Neural progenitor cell (in vitro differentiated cells): ENCODE measurements at regions not wholly inside any gene's neighbourhood (a gene's known extent, or its start where the extent isn't known, plus 50 kb on each side); places are given as distances from the start of the nearest gene placed in this dataset.
"Not testable (repeated sequence)": the region's sequence is repeated elsewhere in the genome, so short reads cannot be mapped to it uniquely, and the experiment has no call there.

Source experiments
- DNase-seq: peaks from one replicate; pipeline ENCODE4 v3.0.0-alpha.2; 2016; ENCODE audit warnings: low spot score
- H2AFZ ChIP-seq: fragments of 200-600 bp; sonication (generic); replicated peaks from 2 replicates; pipeline ENCODE4 v1.6.1; 2016; ENCODE audit warnings: antibody characterized with exemption
- H3F3A ChIP-seq: fragments of 200-600 bp; sonication (generic); 2 replicates; pipeline ENCODE4 v1.6.1; 2016; ENCODE audit warnings: antibody characterized with exemption, low read depth
- H3K27ac ChIP-seq: fragments of 200-600 bp; sonication (generic); 2 replicates; pipeline ENCODE4 v1.5.1; 2016; ENCODE audit warnings: mild to moderate bottlenecking
- H3K27me3 ChIP-seq: fragments of 200-600 bp; sonication (generic); 2 replicates; pipeline ENCODE4 v1.6.1; 2016; ENCODE audit warnings: mild to moderate bottlenecking, moderate library complexity
- H3K36me3 ChIP-seq: fragments of 200-600 bp; sonication (generic); 2 replicates; pipeline ENCODE4 v1.5.1; 2016
- H3K4me1 ChIP-seq: fragments of 200-600 bp; sonication (generic); 2 replicates; pipeline ENCODE4 v1.6.1; 2016; ENCODE audit warnings: mixed run types
- H3K4me2 ChIP-seq: fragments of 200-600 bp; sonication (generic); 2 replicates; pipeline ENCODE4 v1.6.1; 2016
- H3K4me3 ChIP-seq: fragments of 200-600 bp; sonication (generic); 2 replicates; pipeline ENCODE4 v1.5.1; 2016
- H3K79me2 ChIP-seq: fragments of 200-600 bp; sonication (generic); 2 replicates; pipeline ENCODE4 v1.6.1; 2016; ENCODE audit warnings: low read depth
- H3K9ac ChIP-seq: fragments of 200-600 bp; sonication (generic); 2 replicates; pipeline ENCODE4 v1.6.1; 2016
- H3K9me3 ChIP-seq: fragments of 200-600 bp; sonication (generic); 2 replicates; pipeline ENCODE4 v1.5.1; 2016; ENCODE audit warnings: low read depth
- H4K20me1 ChIP-seq: fragments of 200-600 bp; sonication (generic); 2 replicates; pipeline ENCODE4 v1.6.1; 2016; ENCODE audit warnings: low read depth
- H3K27ac Mint-ChIP-seq: 3 replicates; pipeline ENCODE4 v1.8.0; 2021; ENCODE audit warnings: mixed read lengths
- H3K27me3 Mint-ChIP-seq: 2 replicates; pipeline ENCODE4 v1.8.0; 2022; ENCODE audit warnings: low read depth, mild to moderate bottlenecking, inconsistent platforms, moderate library complexity, mixed read lengths; ENCODE audit not compliant: insufficient read depth
- H3K36me3 Mint-ChIP-seq: 3 replicates; pipeline ENCODE4 v1.8.0; 2021; ENCODE audit warnings: mixed read lengths
- H3K4me1 Mint-ChIP-seq: 3 replicates; pipeline ENCODE4 v1.8.0; 2021; ENCODE audit warnings: mixed read lengths
- H3K4me3 Mint-ChIP-seq: 3 replicates; pipeline ENCODE4 v1.8.0; 2021; ENCODE audit warnings: mild to moderate bottlenecking, moderate library complexity, mixed read lengths
- H3K9me3 Mint-ChIP-seq: 3 replicates; pipeline ENCODE4 v1.8.0; 2020; ENCODE audit warnings: mixed read lengths
- EZH2 ChIP-seq: fragments of 200-600 bp; sonication (generic); IDR thresholded peaks from 2 replicates; pipeline ENCODE4 v1.6.1; 2017; ENCODE audit warnings: antibody characterized with exemption, mild to moderate bottlenecking, moderate library complexity
- EZH2phosphoT487 ChIP-seq: fragments of 200-600 bp; sonication (generic); IDR thresholded peaks from 2 replicates; pipeline ENCODE4 v1.6.1; 2017; ENCODE audit warnings: antibody characterized with exemption
- TF ChIP-seq, protein P1 (sequence below): fragments of 200-600 bp; sonication (generic); IDR thresholded peaks from 2 replicates; pipeline ENCODE4 v1.5.1; 2017; ENCODE audit warnings: antibody characterized with exemption, mild to moderate bottlenecking

DNA sequence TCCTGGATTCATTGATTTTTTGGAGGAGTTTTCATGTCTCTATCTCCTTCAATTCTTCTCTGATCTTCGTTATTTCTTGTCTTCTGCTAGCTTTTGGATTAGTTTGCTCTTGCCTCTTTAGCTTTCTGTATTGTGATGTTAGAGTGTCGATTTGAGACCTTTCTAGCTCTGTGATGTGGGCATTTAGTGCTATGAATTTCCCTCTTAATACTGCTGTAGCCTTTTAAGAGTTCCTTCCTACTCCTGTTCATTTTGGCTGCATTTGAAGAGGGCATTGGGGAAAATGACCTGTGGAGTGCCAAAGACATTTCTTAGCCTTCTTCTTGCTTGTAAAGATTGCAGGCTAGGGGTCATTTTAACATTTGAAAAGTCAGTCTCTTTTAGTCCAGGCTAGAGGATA lies 463.8 kb upstream of the GCFC2 start:
- no peak overlapping the region for H3K4me3 Mint-ChIP-seq
- Histone ChIP-seq H3K4me3 (no peak overlapping the region), H3K27me3 (no peaks in the 10 kb centered on the region), H3K79me2 (no peaks in the 10 kb centered on the region), H4K20me1 (no peaks in the 10 kb centered on the region), H3K36me3 (no peaks in the 10 kb centered on the region), H3K27ac (no peak overlapping the region), H3F3A (no peaks in the 10 kb centered on the region), H3K9me3 (no peaks in the 10 kb centered on the region), H3K9ac (no peak overlapping the region), H2AFZ (no peak overlapping the region), H3K4me2 (no peak overlapping the region), H3K4me1 (no peaks in the 10 kb centered on the region)
- H3K27ac Mint-ChIP-seq = no peak overlapping the region
- H3K36me3 Mint-ChIP-seq = no peaks in the 10 kb centered on the region
- no peak for DNase-seq
- peaks cover 33% of the 10 kb centered on the region for H3K9me3 Mint-ChIP-seq
- H3K27me3 Mint-ChIP-seq = peaks cover 2% of the 10 kb centered on the region
- H3K4me1 Mint-ChIP-seq = no peaks in the 10 kb centered on the region
- TF ChIP-seq EZH2phosphoT487 (no peak), EZH2 (no peak)
- TF ChIP-seq, protein P1, sequence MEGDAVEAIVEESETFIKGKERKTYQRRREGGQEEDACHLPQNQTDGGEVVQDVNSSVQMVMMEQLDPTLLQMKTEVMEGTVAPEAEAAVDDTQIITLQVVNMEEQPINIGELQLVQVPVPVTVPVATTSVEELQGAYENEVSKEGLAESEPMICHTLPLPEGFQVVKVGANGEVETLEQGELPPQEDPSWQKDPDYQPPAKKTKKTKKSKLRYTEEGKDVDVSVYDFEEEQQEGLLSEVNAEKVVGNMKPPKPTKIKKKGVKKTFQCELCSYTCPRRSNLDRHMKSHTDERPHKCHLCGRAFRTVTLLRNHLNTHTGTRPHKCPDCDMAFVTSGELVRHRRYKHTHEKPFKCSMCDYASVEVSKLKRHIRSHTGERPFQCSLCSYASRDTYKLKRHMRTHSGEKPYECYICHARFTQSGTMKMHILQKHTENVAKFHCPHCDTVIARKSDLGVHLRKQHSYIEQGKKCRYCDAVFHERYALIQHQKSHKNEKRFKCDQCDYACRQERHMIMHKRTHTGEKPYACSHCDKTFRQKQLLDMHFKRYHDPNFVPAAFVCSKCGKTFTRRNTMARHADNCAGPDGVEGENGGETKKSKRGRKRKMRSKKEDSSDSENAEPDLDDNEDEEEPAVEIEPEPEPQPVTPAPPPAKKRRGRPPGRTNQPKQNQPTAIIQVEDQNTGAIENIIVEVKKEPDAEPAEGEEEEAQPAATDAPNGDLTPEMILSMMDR = no peak

DNA sequence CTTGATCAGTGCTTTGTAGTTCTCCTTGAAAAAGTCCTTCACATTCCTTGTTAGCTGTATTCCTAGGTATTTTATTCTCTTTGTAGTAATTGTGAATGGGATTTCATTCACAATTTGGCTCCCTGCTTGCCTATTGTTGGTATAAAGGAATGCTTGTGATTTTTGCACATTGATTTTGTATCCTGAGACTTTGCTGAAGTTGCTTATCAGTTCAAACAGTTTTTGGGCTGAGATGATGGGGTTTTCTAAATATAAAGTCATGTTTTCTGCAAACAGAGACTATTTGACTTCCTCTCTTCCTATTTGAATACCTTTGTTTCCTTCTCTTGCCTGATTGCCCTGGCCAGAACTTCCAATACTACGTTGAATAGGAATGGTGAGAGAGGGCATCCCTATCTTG lies 462.5 kb upstream of the GCFC2 start:
- DNase-seq, H3K36me3 ChIP-seq, H3K27ac ChIP-seq, H3K36me3 Mint-ChIP-seq, H2AFZ ChIP-seq, H3K27me3 ChIP-seq, H3K27ac Mint-ChIP-seq, H3K4me2 ChIP-seq, H3K4me1 ChIP-seq, H3K4me3 Mint-ChIP-seq, H3F3A ChIP-seq, H3K9ac ChIP-seq, H3K79me2 ChIP-seq, H3K4me1 Mint-ChIP-seq, H3K27me3 Mint-ChIP-seq, H4K20me1 ChIP-seq, H3K4me3 ChIP-seq, H3K9me3 ChIP-seq: not testable (repeated sequence)
- H3K9me3 Mint-ChIP-seq = peaks cover 27% of the 10 kb centered on the region

DNA sequence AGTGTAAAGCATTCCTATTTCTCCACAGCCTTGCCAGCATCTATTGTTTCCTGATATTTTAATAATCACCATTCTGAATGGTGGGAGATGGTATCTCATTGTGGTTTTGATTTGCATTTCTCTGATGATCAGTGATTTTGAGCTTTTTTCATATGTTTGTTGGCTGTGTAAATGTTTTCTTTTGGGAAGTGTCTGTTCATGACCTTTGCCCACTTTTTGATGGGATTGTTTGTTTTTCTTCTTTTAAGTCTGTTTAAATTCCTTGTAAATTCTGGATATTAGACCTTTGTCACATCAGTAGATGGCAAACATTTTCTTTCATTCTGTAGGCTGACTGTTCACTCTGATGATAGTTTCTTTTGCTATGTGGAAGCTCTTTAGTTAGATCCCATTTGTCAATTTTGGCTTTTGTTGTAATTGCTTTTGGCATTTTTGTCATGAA lies 461.5 kb upstream of the GCFC2 start:
- H3K27me3 ChIP-seq, H3K4me1 ChIP-seq, H3K4me3 Mint-ChIP-seq, H4K20me1 ChIP-seq, H3K27me3 Mint-ChIP-seq, H3K9me3 ChIP-seq, H3K27ac ChIP-seq, H3K4me1 Mint-ChIP-seq, H3K79me2 ChIP-seq, H3K4me2 ChIP-seq, H3F3A ChIP-seq, DNase-seq, H3K9ac ChIP-seq, H2AFZ ChIP-seq, H3K27ac Mint-ChIP-seq, H3K36me3 Mint-ChIP-seq, H3K4me3 ChIP-seq, H3K36me3 ChIP-seq: not testable (repeated sequence)
- H3K9me3 Mint-ChIP-seq = peaks cover 26% of the 10 kb centered on the region

DNA sequence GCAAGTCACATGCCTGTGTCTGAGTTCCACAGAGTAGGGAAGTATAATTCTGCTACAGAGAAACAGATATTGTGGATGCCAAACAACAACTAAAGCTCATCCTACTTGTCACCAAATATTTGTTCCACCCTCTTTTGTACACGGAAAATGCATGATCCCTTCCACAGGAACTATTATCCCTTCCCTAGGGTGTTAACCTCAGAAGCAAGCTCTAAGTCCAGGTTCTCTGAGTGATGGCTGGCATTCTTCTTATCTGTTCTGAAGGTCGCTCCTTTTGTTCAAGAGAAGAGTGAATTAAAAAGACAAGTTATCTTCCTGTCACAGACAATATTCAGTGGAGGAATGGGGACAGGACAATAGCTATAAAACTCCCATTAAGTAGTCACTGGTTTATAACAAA lies 460.1 kb upstream of the GCFC2 start:
- Mint-ChIP-seq H3K4me3 (no peak overlapping the region), H3K36me3 (no peaks in the 10 kb centered on the region), H3K4me1 (no peaks in the 10 kb centered on the region), H3K9me3 (peaks cover 22% of the 10 kb centered on the region), H3K27me3 (peaks cover 2% of the 10 kb centered on the region), H3K27ac (no peak overlapping the region)
- H3K36me3 ChIP-seq = no peaks in the 10 kb centered on the region
- TF ChIP-seq EZH2 = no peak
- TF ChIP-seq EZH2phosphoT487 = no peak
- TF ChIP-seq, protein P1 = no peak
- H2AFZ ChIP-seq = no peak overlapping the region
- no peak overlapping the region for H3K4me2 ChIP-seq
- H3K4me1 ChIP-seq = no peaks in the 10 kb centered on the region
- H3K79me2 ChIP-seq = no peaks in the 10 kb centered on the region
- H4K20me1 ChIP-seq = no peaks in the 10 kb centered on the region
- DNase-seq = no peak
- no peak overlapping the region for H3K9ac ChIP-seq
- H3F3A ChIP-seq = no peaks in the 10 kb centered on the region
- no peak overlapping the region for H3K4me3 ChIP-seq
- no peaks in the 10 kb centered on the region for H3K9me3 ChIP-seq
- H3K27ac ChIP-seq = no peak overlapping the region
- no peaks in the 10 kb centered on the region for H3K27me3 ChIP-seq
